ENCODE measurements at regions not wholly inside any gene's neighbourhood (a gene's known extent, or its start where the extent isn't known, plus 50 kb on each side); places are given as distances from the start of the nearest gene placed in this dataset.

GRCh38 chr1:56335394-56335793 lies 244.0 kb downstream of the PLPP3 start:
- H2BK15ac ChIP-seq (ENCODE audit: low read length), result no peak overlapping the region
- H3K9me3 ChIP-seq (ENCODE audit: insufficient read depth in 2 of 2, low read depth in 1 of 2, low read length in 1 of 2), result no peaks in the 10 kb centered on the region
- no peak overlapping the region for H3K18ac ChIP-seq (ENCODE audit: extremely low read depth, low read length)
- H3K14ac ChIP-seq (ENCODE audit: insufficient read length), result no peak overlapping the region
- H4K5ac ChIP-seq (ENCODE audit: insufficient read length, low read depth, low read length), result no peak overlapping the region
- no peaks in the 10 kb centered on the region for H3K27me3 ChIP-seq (replicated peaks in 1 of 4; ENCODE audit: control insufficient read depth in 3 of 4, extremely low read depth in 1 of 4, insufficient read depth in 3 of 4, low read length in 3 of 4)
- TF ChIP-seq POLR2A (IDR thresholded peaks at IDR 0.05; ENCODE audit: control extremely low read depth in 1 of 2, low read depth in 2 of 2, low read length in 2 of 2), result no peak
- DNase-seq (ENCODE audit: low read depth in 1 of 2, low spot score in 2 of 2) (no peak), FAIRE-seq (no peak)
- no peaks in the 10 kb centered on the region for H3K36me3 ChIP-seq (ENCODE audit: control insufficient read depth in 2 of 4, insufficient read depth in 4 of 4, low read length in 3 of 4)
- H3K4me2 ChIP-seq (ENCODE audit: insufficient read depth in 1 of 2, low read depth in 2 of 2, low read length in 2 of 2), result no peak overlapping the region
- no peak overlapping the region for H2BK20ac ChIP-seq (ENCODE audit: low read length)
- no peak overlapping the region for H3K56ac ChIP-seq (replicated peaks; ENCODE audit: insufficient read length, low read depth, low read length)
- no peak overlapping the region for H3K27ac ChIP-seq (ENCODE audit: low read depth, low read length)
- H2AFZ ChIP-seq (ENCODE audit: low read length), result no peak overlapping the region
- no peaks in the 10 kb centered on the region for H3K79me1 ChIP-seq (ENCODE audit: low read depth, low read length)
- no peak overlapping the region for H2AK5ac ChIP-seq (ENCODE audit: low read depth, low read length)
- 81% methylated on average over 1 of the region's 1 CpG; no CpG with 5 or more reads in 1 of the 2 experiments for WGBS, 2 experiments (ENCODE audit: extremely low coverage in 1 of 2, insufficient coverage in 1 of 2, insufficient read length in 1 of 2, insufficient replicate concordance in 2 of 2, low coverage in 1 of 2, low lambda C conversion rate in 2 of 2, missing lambda C conversion rate in 1 of 2)
- POLR2A ChIA-PET (ENCODE audit: partially characterized antibody), result no interaction called here
- no peak overlapping the region for H4K91ac ChIP-seq (replicated peaks; ENCODE audit: insufficient read length, low read length)
- H2BK120ac ChIP-seq (replicated peaks; ENCODE audit: low read depth, low read length), result no peak overlapping the region
- H3K4me1 ChIP-seq (replicated peaks in 1 of 4; ENCODE audit: control insufficient read depth in 3 of 4, insufficient read depth in 4 of 4, low read length in 3 of 4), result peaks cover 0 to 2% (median 0%) of the 10 kb centered on the region in 4 experiments; a peak in 3 of 7 replicates
- no peak overlapping the region for H3K9ac ChIP-seq (replicated peaks in 1 of 4; ENCODE audit: extremely low read depth in 1 of 4, low read depth in 3 of 4, low read length in 3 of 4)
- CTCF ChIA-PET (ENCODE audit: partially characterized antibody), result no interaction called here
- no peak overlapping the region for H2BK12ac ChIP-seq (ENCODE audit: low read depth, low read length)
- H3K4ac ChIP-seq (replicated peaks; ENCODE audit: insufficient read length, low read depth, low read length), result no peak overlapping the region
- no peaks in the 10 kb centered on the region for H3K23me2 ChIP-seq (ENCODE audit: low read depth, low read length)
- H4K8ac ChIP-seq (ENCODE audit: extremely low read depth, insufficient read depth, low read length), result no peak overlapping the region
- H3K23ac ChIP-seq (ENCODE audit: insufficient read length), result no peak overlapping the region
- no peak overlapping the region for H2BK5ac ChIP-seq (ENCODE audit: low read depth, low read length)
- H3K79me2 ChIP-seq (ENCODE audit: control insufficient read depth in 1 of 2, insufficient read depth in 2 of 2, low read length in 2 of 2), result no peaks in the 10 kb centered on the region
- no peaks in the 10 kb centered on the region for H4K20me1 ChIP-seq (replicated peaks in 1 of 2; ENCODE audit: control insufficient read depth in 1 of 2, insufficient read depth in 2 of 2, low read length in 2 of 2)
- no peak overlapping the region for H3K4me3 ChIP-seq (ENCODE audit: extremely low read depth in 1 of 4, insufficient read depth in 2 of 4, low read depth in 3 of 4, low read length in 4 of 4)
